ENCODE measurements at regions not wholly inside any gene's neighbourhood (a gene's known extent, or its start where the extent isn't known, plus 50 kb on each side); places are given as distances from the start of the nearest gene placed in this dataset.

GRCh38 chr16:66036184-66036583 lies 330.3 kb upstream of the CDH5 start:
- H3K27me3 Mint-ChIP-seq = peaks cover 0 to 19% (median 11%) of the 10 kb centered on the region in 5 donors
- no peaks in the 10 kb centered on the region for H3K36me3 Mint-ChIP-seq
- Histone ChIP-seq H3K4me1 (ENCODE audit: control insufficient read depth in 2 of 2, insufficient read depth in 2 of 2, low read length in 2 of 2) (no peaks in the 10 kb centered on the region), H3K36me3 (ENCODE audit: control insufficient read depth in 2 of 3, insufficient read depth in 3 of 3, low read length in 3 of 3) (no peaks in the 10 kb centered on the region), H3K27me3 (ENCODE audit: control insufficient read depth in 2 of 2, insufficient read depth in 2 of 2, low read length in 2 of 2) (no peaks in the 10 kb centered on the region), H3K4me3 (ENCODE audit: low read length) (no peak overlapping the region), H3K9me3 (ENCODE audit: control insufficient read depth in 2 of 3, low read length in 3 of 3) (no peaks in the 10 kb centered on the region), H3K27ac (ENCODE audit: low read depth, low read length) (no peak overlapping the region)
- ChIA-PET CTCF (no interaction called here), POLR2A (no interaction called here)
- no peak for DNase-seq
- intact Hi-C loops (cut with micrococcal nuclease) = no loop called here
- ATAC-seq = no peak
- no peak overlapping the region for H3K4me3 Mint-ChIP-seq
- no peaks in the 10 kb centered on the region for H3K4me1 Mint-ChIP-seq
- H3K27ac Mint-ChIP-seq = no peak overlapping the region
- H3K9me3 Mint-ChIP-seq = peaks cover 0 to 6% (median 2%) of the 10 kb centered on the region in 11 donors

- CTCF ChIA-PET = no interaction called here
- Mint-ChIP-seq H3K36me3 (no peaks in the 10 kb centered on the region), H3K4me1 (no peaks in the 10 kb centered on the region), H3K4me3 (no peak overlapping the region), H3K27me3 (peaks cover 0 to 19% (median 11%) of the 10 kb centered on the region in 5 donors), H3K27ac (no peak overlapping the region), H3K9me3 (peaks cover 0 to 6% (median 0%) of the 10 kb centered on the region in 11 donors)
- Histone ChIP-seq H3K4me1 (ENCODE audit: control insufficient read depth in 2 of 2, insufficient read depth in 2 of 2, low read length in 2 of 2) (no peaks in the 10 kb centered on the region), H3K9me3 (ENCODE audit: control insufficient read depth in 2 of 3, low read length in 3 of 3) (no peaks in the 10 kb centered on the region), H3K27me3 (ENCODE audit: control insufficient read depth in 2 of 2, insufficient read depth in 2 of 2, low read length in 2 of 2) (no peaks in the 10 kb centered on the region), H3K27ac (ENCODE audit: low read depth, low read length) (no peak overlapping the region), H3K36me3 (ENCODE audit: control insufficient read depth in 2 of 3, insufficient read depth in 3 of 3, low read length in 3 of 3) (no peaks in the 10 kb centered on the region), H3K4me3 (ENCODE audit: low read length) (no peak overlapping the region)
- intact Hi-C loops (cut with micrococcal nuclease) = no loop called here
- no peak for ATAC-seq
- POLR2A ChIA-PET = no interaction called here
- DNase-seq = no peak
Measured at GRCh38 chr16:66035096-66035495, 331.4 kb upstream of the CDH5 start.

GRCh38 chr16:66032841-66033240 lies 333.6 kb upstream of the CDH5 start:
- no peaks in the 10 kb centered on the region for H3K27me3 ChIP-seq (ENCODE audit: control insufficient read depth in 2 of 2, insufficient read depth in 2 of 2, low read length in 2 of 2)
- ChIA-PET CTCF (no interaction called here), POLR2A (no interaction called here)
- intact Hi-C loops (cut with micrococcal nuclease) = no loop called here
- H3K4me3 ChIP-seq (ENCODE audit: low read length) = no peak overlapping the region
- H3K27ac ChIP-seq (ENCODE audit: low read depth, low read length) = no peak overlapping the region
- no peaks in the 10 kb centered on the region for H3K36me3 ChIP-seq (ENCODE audit: control insufficient read depth in 2 of 3, insufficient read depth in 3 of 3, low read length in 3 of 3)
- Mint-ChIP-seq H3K9me3 (peaks cover 0 to 6% (median 0%) of the 10 kb centered on the region in 11 donors), H3K36me3 (no peaks in the 10 kb centered on the region), H3K4me1 (no peaks in the 10 kb centered on the region), H3K4me3 (no peak overlapping the region), H3K27me3 (peaks cover 0 to 21% (median 5%) of the 10 kb centered on the region in 5 donors), H3K27ac (no peak overlapping the region)
- no peaks in the 10 kb centered on the region for H3K4me1 ChIP-seq (ENCODE audit: control insufficient read depth in 2 of 2, insufficient read depth in 2 of 2, low read length in 2 of 2)
- DNase-seq (no peak), ATAC-seq (no peak)
- H3K9me3 ChIP-seq (ENCODE audit: control insufficient read depth in 2 of 3, low read length in 3 of 3) = no peaks in the 10 kb centered on the region

GRCh38 chr16:66030036-66030435 lies 336.5 kb upstream of the CDH5 start:
- Mint-ChIP-seq H3K4me3 (no peak overlapping the region), H3K9me3 (peaks cover 0 to 14% (median 0%) of the 10 kb centered on the region in 11 donors), H3K27me3 (peaks cover 0 to 34% (median 5%) of the 10 kb centered on the region in 5 donors), H3K27ac (no peak overlapping the region), H3K36me3 (no peaks in the 10 kb centered on the region), H3K4me1 (no peaks in the 10 kb centered on the region)
- intact Hi-C loops (cut with micrococcal nuclease) = no loop called here
- no peak for ATAC-seq
- Histone ChIP-seq H3K27ac (ENCODE audit: low read depth, low read length) (no peak overlapping the region), H3K4me1 (ENCODE audit: control insufficient read depth in 2 of 2, insufficient read depth in 2 of 2, low read length in 2 of 2) (no peaks in the 10 kb centered on the region), H3K9me3 (ENCODE audit: control insufficient read depth in 2 of 3, low read length in 3 of 3) (no peaks in the 10 kb centered on the region), H3K27me3 (ENCODE audit: control insufficient read depth in 2 of 2, insufficient read depth in 2 of 2, low read length in 2 of 2) (no peaks in the 10 kb centered on the region), H3K36me3 (ENCODE audit: control insufficient read depth in 2 of 3, insufficient read depth in 3 of 3, low read length in 3 of 3) (no peaks in the 10 kb centered on the region), H3K4me3 (ENCODE audit: low read length) (no peak overlapping the region)
- ChIA-PET POLR2A (no interaction called here), CTCF (no interaction called here)
- DNase-seq = no peak

GRCh38 chr16:66028510-66029216 lies 337.8 kb upstream of the CDH5 start:
- no peak overlapping the region for H3K4me3 Mint-ChIP-seq
- H3K27ac ChIP-seq (ENCODE audit: low read depth, low read length) = no peak overlapping the region
- no peak overlapping the region for H3K27ac Mint-ChIP-seq
- no peaks in the 10 kb centered on the region for H3K36me3 ChIP-seq (ENCODE audit: control insufficient read depth in 2 of 3, insufficient read depth in 3 of 3, low read length in 3 of 3)
- ChIA-PET CTCF (no interaction called here), POLR2A (no interaction called here)
- peaks cover 0 to 21% (median 7%) of the 10 kb centered on the region in 11 donors for H3K9me3 Mint-ChIP-seq
- no peaks in the 10 kb centered on the region for H3K27me3 ChIP-seq (ENCODE audit: control insufficient read depth in 2 of 2, insufficient read depth in 2 of 2, low read length in 2 of 2)
- no peaks in the 10 kb centered on the region for H3K4me1 ChIP-seq (ENCODE audit: control insufficient read depth in 2 of 2, insufficient read depth in 2 of 2, low read length in 2 of 2)
- DNase-seq (no peak), ATAC-seq (no peak)
- H3K27me3 Mint-ChIP-seq = peaks cover 0 to 34% (median 5%) of the 10 kb centered on the region in 5 donors
- peaks cover 0 to 2% (median 0%) of the 10 kb centered on the region in 5 donors for H3K36me3 Mint-ChIP-seq
- intact Hi-C loops (cut with micrococcal nuclease) = no loop called here
- H3K4me1 Mint-ChIP-seq = no peaks in the 10 kb centered on the region
- no peak overlapping the region for H3K4me3 ChIP-seq (ENCODE audit: low read length)
- H3K9me3 ChIP-seq (ENCODE audit: control insufficient read depth in 2 of 3, low read length in 3 of 3) = peaks cover 0 to 5% (median 0%) of the 10 kb centered on the region in 3 experiments

GRCh38 chr16:66026787-66027330 lies 339.6 kb upstream of the CDH5 start:
- peaks cover 0 to 18% (median 7%) of the 10 kb centered on the region in 11 donors for H3K9me3 Mint-ChIP-seq
- peaks cover 0 to 5% (median 0%) of the 10 kb centered on the region in 3 experiments for H3K9me3 ChIP-seq (ENCODE audit: control insufficient read depth in 2 of 3, low read length in 3 of 3)
- no peak overlapping the region for H3K27ac Mint-ChIP-seq
- no peak overlapping the region for H3K27ac ChIP-seq (ENCODE audit: low read depth, low read length)
- H3K27me3 ChIP-seq (ENCODE audit: control insufficient read depth in 2 of 2, insufficient read depth in 2 of 2, low read length in 2 of 2) = no peaks in the 10 kb centered on the region
- intact Hi-C loops (cut with micrococcal nuclease) = no loop called here
- ChIA-PET CTCF (no interaction called here), POLR2A (no interaction called here)
- H3K4me3 Mint-ChIP-seq = no peak overlapping the region
- DNase-seq (no peak), ATAC-seq (no peak)
- H3K4me3 ChIP-seq (ENCODE audit: low read length) = no peak overlapping the region
- no peaks in the 10 kb centered on the region for H3K4me1 ChIP-seq (ENCODE audit: control insufficient read depth in 2 of 2, insufficient read depth in 2 of 2, low read length in 2 of 2)
- H3K27me3 Mint-ChIP-seq = peaks cover 0 to 29% (median 11%) of the 10 kb centered on the region in 5 donors
- H3K36me3 Mint-ChIP-seq = peaks cover 0 to 2% (median 0%) of the 10 kb centered on the region in 5 donors
- no peaks in the 10 kb centered on the region for H3K36me3 ChIP-seq (ENCODE audit: control insufficient read depth in 2 of 3, insufficient read depth in 3 of 3, low read length in 3 of 3)
- no peaks in the 10 kb centered on the region for H3K4me1 Mint-ChIP-seq

GRCh38 chr16:66026211-66026610 lies 340.3 kb upstream of the CDH5 start:
- Histone ChIP-seq H3K27me3 (ENCODE audit: control insufficient read depth in 2 of 2, insufficient read depth in 2 of 2, low read length in 2 of 2) (no peaks in the 10 kb centered on the region), H3K9me3 (ENCODE audit: control insufficient read depth in 2 of 3, low read length in 3 of 3) (peaks cover 0 to 5% (median 0%) of the 10 kb centered on the region in 3 experiments), H3K27ac (ENCODE audit: low read depth, low read length) (no peak overlapping the region), H3K4me3 (ENCODE audit: low read length) (no peak overlapping the region), H3K36me3 (ENCODE audit: control insufficient read depth in 2 of 3, insufficient read depth in 3 of 3, low read length in 3 of 3) (no peaks in the 10 kb centered on the region), H3K4me1 (ENCODE audit: control insufficient read depth in 2 of 2, insufficient read depth in 2 of 2, low read length in 2 of 2) (no peaks in the 10 kb centered on the region)
- H3K36me3 Mint-ChIP-seq = peaks cover 0 to 2% (median 0%) of the 10 kb centered on the region in 5 donors
- ChIA-PET CTCF (no interaction called here), POLR2A (no interaction called here)
- H3K9me3 Mint-ChIP-seq = peaks cover 0 to 20% (median 7%) of the 10 kb centered on the region in 11 donors
- ATAC-seq (no peak), DNase-seq (no peak)
- peaks cover 0 to 35% (median 16%) of the 10 kb centered on the region in 5 donors for H3K27me3 Mint-ChIP-seq
- no peaks in the 10 kb centered on the region for H3K4me1 Mint-ChIP-seq
- no peak overlapping the region for H3K4me3 Mint-ChIP-seq
- H3K27ac Mint-ChIP-seq = no peak overlapping the region
- intact Hi-C loops (cut with micrococcal nuclease) = no loop called here

Data from naive thymus-derived CD4-positive, alpha-beta T cell (primary cell).